Thyroid gland (tissue), 4 donors: ENCODE measurements at regions not wholly inside any gene's neighbourhood (a gene's known extent, or its start where the extent isn't known, plus 50 kb on each side); places are given as distances from the start of the nearest gene placed in this dataset.

Experiments
- POLR2A ChIP-seq, 2 donors: fragments of 450-650 bp; IDR thresholded peaks; one replicate each; pipeline ENCODE4 v1.6.1; 2017; ENCODE audit warnings: antibody characterized with exemption in 2 of 2, mild to moderate bottlenecking in 2 of 2, moderate library complexity in 1 of 2
- TF ChIP-seq, protein P1 (sequence below), 6 experiments: fragments of 200-600 bp in 3 of 6; fragments of 450-650 bp in 3 of 6; sonication (generic) in 3 of 6; IDR thresholded peaks; one replicate each; pipeline ENCODE4 v1.5.1; 2016 to 2019; ENCODE audit warnings: antibody characterized with exemption in 6 of 6, mild to moderate bottlenecking in 2 of 6, inconsistent platforms in 1 of 6, moderate library complexity in 1 of 6

DNA sequence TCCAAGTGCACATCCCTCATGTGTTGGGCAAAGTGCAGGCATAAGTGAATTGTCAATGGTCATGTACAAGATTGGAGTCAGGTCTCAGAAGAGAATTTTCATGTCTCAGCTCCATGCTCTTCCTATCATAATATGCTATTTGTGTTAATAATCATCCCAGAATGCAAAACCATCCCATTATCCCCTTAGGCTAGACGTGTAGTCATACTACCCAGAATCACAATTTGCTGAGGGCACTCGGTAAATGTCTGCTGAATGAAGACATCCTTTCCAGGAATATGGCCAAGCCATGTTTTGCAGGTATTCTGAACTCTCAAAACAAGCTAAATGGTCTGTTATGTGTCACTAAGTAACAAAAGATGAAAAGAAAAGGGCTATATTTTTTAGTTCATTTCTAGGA lies 263.8 kb downstream of the RAD51AP2 start:
- no peak for TF ChIP-seq POLR2A (IDR thresholded peaks at IDR 0.05)
- TF ChIP-seq, protein P1, sequence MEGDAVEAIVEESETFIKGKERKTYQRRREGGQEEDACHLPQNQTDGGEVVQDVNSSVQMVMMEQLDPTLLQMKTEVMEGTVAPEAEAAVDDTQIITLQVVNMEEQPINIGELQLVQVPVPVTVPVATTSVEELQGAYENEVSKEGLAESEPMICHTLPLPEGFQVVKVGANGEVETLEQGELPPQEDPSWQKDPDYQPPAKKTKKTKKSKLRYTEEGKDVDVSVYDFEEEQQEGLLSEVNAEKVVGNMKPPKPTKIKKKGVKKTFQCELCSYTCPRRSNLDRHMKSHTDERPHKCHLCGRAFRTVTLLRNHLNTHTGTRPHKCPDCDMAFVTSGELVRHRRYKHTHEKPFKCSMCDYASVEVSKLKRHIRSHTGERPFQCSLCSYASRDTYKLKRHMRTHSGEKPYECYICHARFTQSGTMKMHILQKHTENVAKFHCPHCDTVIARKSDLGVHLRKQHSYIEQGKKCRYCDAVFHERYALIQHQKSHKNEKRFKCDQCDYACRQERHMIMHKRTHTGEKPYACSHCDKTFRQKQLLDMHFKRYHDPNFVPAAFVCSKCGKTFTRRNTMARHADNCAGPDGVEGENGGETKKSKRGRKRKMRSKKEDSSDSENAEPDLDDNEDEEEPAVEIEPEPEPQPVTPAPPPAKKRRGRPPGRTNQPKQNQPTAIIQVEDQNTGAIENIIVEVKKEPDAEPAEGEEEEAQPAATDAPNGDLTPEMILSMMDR (IDR thresholded peaks at IDR 0.05), result no peak
